Smooth muscle cell (in vitro differentiated cells): ENCODE measurements at regions not wholly inside any gene's neighbourhood (a gene's known extent, or its start where the extent isn't known, plus 50 kb on each side); places are given as distances from the start of the nearest gene placed in this dataset.
"Not testable (repeated sequence)": the region's sequence is repeated elsewhere in the genome, so short reads cannot be mapped to it uniquely, and the experiment has no call there.

Experiments used
- DNase-seq: peaks from one replicate; lab custom pipeline; 2025; ENCODE audit not compliant: unreplicated experiment; lab: John Stamatoyannopoulos, UW
- H2AFZ ChIP-seq: fragments of 200-600 bp; sonication (generic); 2 replicates; pipeline ENCODE4 v1.6.0; 2016; ENCODE audit warnings: antibody characterized with exemption, low read depth, mild to moderate bottlenecking
- H3F3A ChIP-seq: fragments of 200-600 bp; sonication (generic); 2 replicates; pipeline ENCODE4 v1.6.0; 2017; ENCODE audit warnings: antibody characterized with exemption, low read depth
- H3K27ac ChIP-seq: fragments of 200-600 bp; sonication (generic); 2 replicates; pipeline ENCODE4 v1.5.1; 2016; ENCODE audit warnings: low read depth, mild to moderate bottlenecking
- H3K27me3 ChIP-seq: fragments of 200-600 bp; sonication (generic); 2 replicates; pipeline ENCODE4 v1.6.1; 2016; ENCODE audit warnings: low read depth, mild to moderate bottlenecking
- H3K36me3 ChIP-seq: fragments of 200-600 bp; sonication (generic); 2 replicates; pipeline ENCODE4 v1.5.1; 2016; ENCODE audit warnings: low read depth
- H3K4me1 ChIP-seq: fragments of 200-600 bp; sonication (generic); 2 replicates; pipeline ENCODE4 v1.5.1; 2016; ENCODE audit warnings: low read depth
- H3K4me2 ChIP-seq: fragments of 200-600 bp; sonication (generic); 2 replicates; pipeline ENCODE4 v1.6.0; 2016; ENCODE audit warnings: mild to moderate bottlenecking
- H3K4me3 ChIP-seq: fragments of 200-600 bp; sonication (generic); 2 replicates; pipeline ENCODE4 v1.5.1; 2016; ENCODE audit warnings: mild to moderate bottlenecking
- H3K79me2 ChIP-seq: fragments of 200-600 bp; sonication (generic); 2 replicates; pipeline ENCODE4 v1.6.0; 2016; ENCODE audit warnings: low read depth, mild to moderate bottlenecking
- H3K9ac ChIP-seq: fragments of 200-600 bp; sonication (generic); 2 replicates; pipeline ENCODE4 v1.6.0; 2016; ENCODE audit warnings: low read depth
- H3K9me3 ChIP-seq: fragments of 200-600 bp; sonication (generic); replicated peaks from 2 replicates; pipeline ENCODE4 v1.5.1; 2016; ENCODE audit warnings: low read depth
- H4K20me1 ChIP-seq: fragments of 200-600 bp; sonication (generic); 2 replicates; pipeline ENCODE4 v1.6.0; 2016; ENCODE audit warnings: low read depth
- WGBS: methylation state at CpG from one replicate; pipeline ENCODE4 v1.1.7; 2016; ENCODE audit warnings: low lambda C conversion rate; 5-methylcytosine and 5-hydroxymethylcytosine counted together
- TF ChIP-seq, protein P1 (sequence below): fragments of 200-600 bp; sonication (generic); IDR thresholded peaks from 2 replicates; pipeline ENCODE4 v1.5.1; 2017; ENCODE audit warnings: borderline replicate concordance, mild to moderate bottlenecking, antibody characterized with exemption; ENCODE audit not compliant: insufficient read depth, poor library complexity, severe bottlenecking

GRCh38 chr10:130282492-130283218, 146.5 kb downstream of the GLRX3 start:
- Histone ChIP-seq H3K27me3 (no peaks in the 10 kb centered on the region), H3K9ac (no peak overlapping the region)
- 78% methylated on average over 7 of the region's 7 CpGs for WGBS

GRCh38 chr10:130283219-130283545, 147.0 kb downstream of the GLRX3 start:
- Histone ChIP-seq H2AFZ (no peak overlapping the region), H3K4me2 (no peak overlapping the region), H3K4me3 (no peak overlapping the region), H3K9me3 (peaks cover 29% of the 10 kb centered on the region), H3K27ac (no peak overlapping the region), H3K4me1 (no peaks in the 10 kb centered on the region), H3K9ac (no peak overlapping the region), H4K20me1 (no peaks in the 10 kb centered on the region), H3K36me3 (no peaks in the 10 kb centered on the region), H3K79me2 (no peaks in the 10 kb centered on the region), H3F3A (no peaks in the 10 kb centered on the region), H3K27me3 (no peaks in the 10 kb centered on the region)
- TF ChIP-seq, protein P1, sequence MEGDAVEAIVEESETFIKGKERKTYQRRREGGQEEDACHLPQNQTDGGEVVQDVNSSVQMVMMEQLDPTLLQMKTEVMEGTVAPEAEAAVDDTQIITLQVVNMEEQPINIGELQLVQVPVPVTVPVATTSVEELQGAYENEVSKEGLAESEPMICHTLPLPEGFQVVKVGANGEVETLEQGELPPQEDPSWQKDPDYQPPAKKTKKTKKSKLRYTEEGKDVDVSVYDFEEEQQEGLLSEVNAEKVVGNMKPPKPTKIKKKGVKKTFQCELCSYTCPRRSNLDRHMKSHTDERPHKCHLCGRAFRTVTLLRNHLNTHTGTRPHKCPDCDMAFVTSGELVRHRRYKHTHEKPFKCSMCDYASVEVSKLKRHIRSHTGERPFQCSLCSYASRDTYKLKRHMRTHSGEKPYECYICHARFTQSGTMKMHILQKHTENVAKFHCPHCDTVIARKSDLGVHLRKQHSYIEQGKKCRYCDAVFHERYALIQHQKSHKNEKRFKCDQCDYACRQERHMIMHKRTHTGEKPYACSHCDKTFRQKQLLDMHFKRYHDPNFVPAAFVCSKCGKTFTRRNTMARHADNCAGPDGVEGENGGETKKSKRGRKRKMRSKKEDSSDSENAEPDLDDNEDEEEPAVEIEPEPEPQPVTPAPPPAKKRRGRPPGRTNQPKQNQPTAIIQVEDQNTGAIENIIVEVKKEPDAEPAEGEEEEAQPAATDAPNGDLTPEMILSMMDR = no peak
- no peak for DNase-seq
- 73% methylated on average over 4 of the region's 4 CpGs for WGBS

More at GRCh38 chr10:130282492-130283218, 146.5 kb downstream of the GLRX3 start:
- H3K4me2 ChIP-seq = no peak overlapping the region
- no peak for DNase-seq
- no peaks in the 10 kb centered on the region for H3F3A ChIP-seq
- H3K4me1 ChIP-seq = no peaks in the 10 kb centered on the region
- no peaks in the 10 kb centered on the region for H4K20me1 ChIP-seq
- H3K4me3 ChIP-seq = no peak overlapping the region
- TF ChIP-seq, protein P1 = no peak
- no peaks in the 10 kb centered on the region for H3K36me3 ChIP-seq
- H3K9me3 ChIP-seq = peaks cover 29% of the 10 kb centered on the region
- H3K79me2 ChIP-seq = no peaks in the 10 kb centered on the region
- H3K27ac ChIP-seq = no peak overlapping the region
- no peak overlapping the region for H2AFZ ChIP-seq

DNA sequence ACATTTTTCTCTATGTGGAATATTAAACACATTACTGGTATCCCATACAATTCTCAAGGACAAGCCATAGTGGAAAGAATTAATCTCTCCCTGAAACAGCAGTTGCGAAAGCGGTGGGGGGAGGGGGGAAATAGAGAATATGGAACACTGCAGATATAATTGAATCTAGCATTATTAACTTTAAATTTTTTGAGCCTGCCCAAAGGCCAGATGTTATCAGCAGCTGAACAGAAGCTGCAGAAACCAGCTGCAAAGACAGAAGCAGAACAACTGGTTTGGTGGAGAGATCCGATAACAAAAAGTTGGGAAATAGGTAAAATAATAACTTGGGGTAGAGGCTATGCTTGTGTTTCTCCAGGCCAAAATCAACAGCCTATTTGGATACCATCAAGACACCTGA, 159.6 kb downstream of the GLRX3 start:
- H4K20me1 ChIP-seq, H3K9ac ChIP-seq, H3K79me2 ChIP-seq, H3K4me1 ChIP-seq, H3F3A ChIP-seq, H2AFZ ChIP-seq, H3K27ac ChIP-seq, H3K36me3 ChIP-seq, H3K27me3 ChIP-seq, DNase-seq, H3K4me3 ChIP-seq, H3K4me2 ChIP-seq: not testable (repeated sequence)
- 95% methylated on average over 3 of the region's 3 CpGs for WGBS
- peaks cover 19% of the 10 kb centered on the region for H3K9me3 ChIP-seq

GRCh38 chr10:130300608-130301020, 164.4 kb downstream of the GLRX3 start:
- H3K4me2 ChIP-seq = no peak overlapping the region
- WGBS = 96% methylated on average over 23 of the region's 23 CpGs
- H3K4me1 ChIP-seq = no peaks in the 10 kb centered on the region
- no peaks in the 10 kb centered on the region for H4K20me1 ChIP-seq
- no peaks in the 10 kb centered on the region for H3K79me2 ChIP-seq
- peaks cover 19% of the 10 kb centered on the region for H3K9me3 ChIP-seq
- no peaks in the 10 kb centered on the region for H3F3A ChIP-seq
- TF ChIP-seq, protein P1 = no peak
- no peak overlapping the region for H3K27ac ChIP-seq
- no peak overlapping the region for H3K9ac ChIP-seq
- no peaks in the 10 kb centered on the region for H3K36me3 ChIP-seq
- H3K27me3 ChIP-seq = no peaks in the 10 kb centered on the region
- no peak overlapping the region for H3K4me3 ChIP-seq
- no peak overlapping the region for H2AFZ ChIP-seq
- DNase-seq = no peak
